Right ventricle myocardium inferior (tissue), 1 donor: ENCODE measurements at regions not wholly inside any gene's neighbourhood (a gene's known extent, or its start where the extent isn't known, plus 50 kb on each side); places are given as distances from the start of the nearest gene placed in this dataset.

ENCODE experiments used
- ATAC-seq: fragments of 200-7000 bp; cut with Tn5 transposase; one replicate; pipeline ENCODE4 v1.9.1; 2020; ENCODE audit warnings: mild to moderate bottlenecking, moderate library complexity
- DNase-seq: peaks from one replicate; pipeline ENCODE4 v3.0.0; 2021; ENCODE audit errors: missing footprints
- intact Hi-C: fragments of 100-400 bp; cut with DNase I; formaldehyde crosslinking; loops from one replicate; pipeline ENCODE4 v1.11.0; 2022
- donor health status: DM: no; HTN: yes; CAD: no; lungs with severe emphysema.

GRCh38 chr16:60541535-60541934, 1494.7 kb downstream of the CDH8 start:
- intact Hi-C loops: no loop called here
- DNase-seq (no peak), ATAC-seq (no peak)

- DNase-seq (no peak), ATAC-seq (no peak)
- intact Hi-C loops: no loop called here
Measured at GRCh38 chr16:60510941-60511340, 1525.3 kb downstream of the CDH8 start.

- intact Hi-C loops: no loop called here
Measured at GRCh38 chr16:60510208-60510607, 1526.0 kb downstream of the CDH8 start.

GRCh38 chr16:60491273-60491672, 1545.0 kb downstream of the CDH8 start:
- intact Hi-C loops: no loop called here
- ATAC-seq (no peak), DNase-seq (no peak)

More at GRCh38 chr16:60510208-60510607, 1526.0 kb downstream of the CDH8 start:
- DNase-seq: no peak
- ATAC-seq: no peak

- ATAC-seq (no peak), DNase-seq (no peak)
- intact Hi-C loops: no loop called here
Measured at GRCh38 chr16:60485872-60486489, 1550.3 kb downstream of the CDH8 start.

GRCh38 chr16:60484901-60485300, 1551.3 kb downstream of the CDH8 start:
- no peak for DNase-seq
- no peak for ATAC-seq
- intact Hi-C loops: no loop called here

GRCh38 chr16:60481591-60481990, 1554.6 kb downstream of the CDH8 start:
- ATAC-seq: no peak

GRCh38 chr16:60478810-60479209, 1557.4 kb downstream of the CDH8 start:
- ATAC-seq (no peak), DNase-seq (no peak)
- intact Hi-C loops: no loop called here

More at GRCh38 chr16:60481591-60481990, 1554.6 kb downstream of the CDH8 start:
- no peak for DNase-seq
- intact Hi-C loops: no loop called here

GRCh38 chr16:60463986-60464385, 1572.3 kb downstream of the CDH8 start:
- ATAC-seq (no peak), DNase-seq (no peak)
- intact Hi-C loops: no loop called here

- intact Hi-C loops: no loop called here
- ATAC-seq (no peak), DNase-seq (no peak)
Measured at GRCh38 chr16:60459463-60459862, 1576.8 kb downstream of the CDH8 start.

GRCh38 chr16:60458255-60458654, 1578.0 kb downstream of the CDH8 start:
- ATAC-seq: no peak

GRCh38 chr16:60452646-60453045, 1583.6 kb downstream of the CDH8 start:
- no peak for DNase-seq
- intact Hi-C loops: no loop called here
- ATAC-seq: no peak

More at GRCh38 chr16:60458255-60458654, 1578.0 kb downstream of the CDH8 start:
- intact Hi-C loops: no loop called here
- DNase-seq: no peak

GRCh38 chr16:60438894-60439293, 1597.3 kb downstream of the CDH8 start:
- DNase-seq (no peak), ATAC-seq (no peak)

GRCh38 chr16:60432472-60432871, 1603.8 kb downstream of the CDH8 start:
- ATAC-seq (no peak), DNase-seq (no peak)
- intact Hi-C loops: no loop called here

More at GRCh38 chr16:60438894-60439293, 1597.3 kb downstream of the CDH8 start:
- intact Hi-C loops: no loop called here

- intact Hi-C loops: no loop called here
- ATAC-seq: no peak
- no peak for DNase-seq
Measured at GRCh38 chr16:60419859-60420258, 1616.4 kb downstream of the CDH8 start.

GRCh38 chr16:60414613-60415012, 1621.6 kb downstream of the CDH8 start:
- DNase-seq: no peak
- intact Hi-C loops: no loop called here
- no peak for ATAC-seq

- intact Hi-C loops: no loop called here
- ATAC-seq (no peak), DNase-seq (no peak)
Measured at GRCh38 chr16:60413969-60414368, 1622.3 kb downstream of the CDH8 start.

- DNase-seq (no peak), ATAC-seq (no peak)
- intact Hi-C loops: no loop called here
Measured at GRCh38 chr16:60407606-60408005, 1628.6 kb downstream of the CDH8 start.

- intact Hi-C loops: no loop called here
- no peak for DNase-seq
- ATAC-seq: no peak
Measured at GRCh38 chr16:60407034-60407433, 1629.2 kb downstream of the CDH8 start.

GRCh38 chr16:60405286-60405685, 1631.0 kb downstream of the CDH8 start:
- DNase-seq (no peak), ATAC-seq (no peak)
- intact Hi-C loops: no loop called here

- no peak for DNase-seq
- no peak for ATAC-seq
- intact Hi-C loops: no loop called here
Measured at GRCh38 chr16:60404401-60404800, 1631.8 kb downstream of the CDH8 start.
